Astrocyte (in vitro differentiated cells and primary cell): ENCODE measurements at regions not wholly inside any gene's neighbourhood (a gene's known extent, or its start where the extent isn't known, plus 50 kb on each side); places are given as distances from the start of the nearest gene placed in this dataset.

ENCODE experiments used
- DNase-seq: peaks from one replicate; pipeline ENCODE4 v3.0.0-alpha.2; 2010; ENCODE audit warnings: low read depth
- FAIRE-seq: peaks from 2 replicates; lab custom pipeline; 2011; peaks lifted over from hg19 to GRCh38; lab: Jason Lieb, UNC
- H2AFZ ChIP-seq: 2 replicates; pipeline ENCODE4 v1.6.0; 2012; ENCODE audit warnings: low read depth, low read length, inconsistent platforms
- H3K27ac ChIP-seq: 2 replicates; pipeline ENCODE4 v1.5.1; 2011; ENCODE audit warnings: low read depth, low read length, inconsistent platforms
- H3K27me3 ChIP-seq: 2 replicates; pipeline ENCODE4 v1.6.0; 2011; ENCODE audit warnings: low read length, inconsistent platforms; ENCODE audit not compliant: insufficient read depth
- H3K36me3 ChIP-seq: 2 replicates; pipeline ENCODE4 v1.5.1; 2011; ENCODE audit warnings: low read length, inconsistent platforms; ENCODE audit not compliant: insufficient read depth
- H3K4me1 ChIP-seq: 2 replicates; pipeline ENCODE4 v1.5.1; 2011; ENCODE audit warnings: low read length, inconsistent platforms; ENCODE audit not compliant: insufficient read depth
- H3K4me2 ChIP-seq: 2 replicates; pipeline ENCODE4 v1.6.0; 2012; ENCODE audit warnings: low read length, inconsistent platforms
- H3K4me3 ChIP-seq: 2 replicates; pipeline ENCODE4 v1.5.1; 2011; ENCODE audit warnings: low read depth, mild to moderate bottlenecking, low read length, inconsistent platforms; ENCODE audit not compliant: insufficient read depth
- H3K79me2 ChIP-seq: 2 replicates; pipeline ENCODE4 v1.6.0; 2012; ENCODE audit warnings: mild to moderate bottlenecking, low read length, inconsistent platforms; ENCODE audit not compliant: insufficient read depth
- H3K9ac ChIP-seq: 2 replicates; pipeline ENCODE4 v1.6.0; 2012; ENCODE audit warnings: mild to moderate bottlenecking, low read length, inconsistent platforms
- H3K9me3 ChIP-seq: 2 replicates; pipeline ENCODE4 v1.5.1; 2012; ENCODE audit warnings: low read depth, mild to moderate bottlenecking, low read length, inconsistent platforms; ENCODE audit not compliant: insufficient read depth
- H4K20me1 ChIP-seq: 2 replicates; pipeline ENCODE4 v1.6.0; 2012; ENCODE audit warnings: low read length, inconsistent platforms; ENCODE audit not compliant: insufficient read depth
- H3K27ac Mint-ChIP-seq: one replicate; pipeline ENCODE4 v1.8.0; 2021; ENCODE audit warnings: mild to moderate bottlenecking, mixed read lengths; ENCODE audit not compliant: unreplicated experiment
- H3K27me3 Mint-ChIP-seq: one replicate; pipeline ENCODE4 v1.8.0; 2021; ENCODE audit warnings: low read depth, mixed read lengths; ENCODE audit not compliant: unreplicated experiment
- H3K36me3 Mint-ChIP-seq: one replicate; pipeline ENCODE4 v1.8.0; 2021; ENCODE audit warnings: low read depth, mixed read lengths; ENCODE audit not compliant: unreplicated experiment
- H3K4me1 Mint-ChIP-seq: one replicate; pipeline ENCODE4 v1.8.0; 2021; ENCODE audit warnings: low read depth, mixed read lengths; ENCODE audit not compliant: unreplicated experiment
- H3K4me3 Mint-ChIP-seq: one replicate; pipeline ENCODE4 v1.8.0; 2021; ENCODE audit warnings: mild to moderate bottlenecking, moderate library complexity, mixed read lengths; ENCODE audit not compliant: unreplicated experiment
- H3K9me3 Mint-ChIP-seq: one replicate; pipeline ENCODE4 v1.8.0; 2021; ENCODE audit warnings: mild to moderate bottlenecking, mixed read lengths; ENCODE audit not compliant: unreplicated experiment
- EZH2 ChIP-seq: IDR thresholded peaks from 2 replicates; pipeline ENCODE4 v1.6.1; 2012; ENCODE audit warnings: mild to moderate bottlenecking, low read length, inconsistent platforms; ENCODE audit not compliant: insufficient read depth
- TF ChIP-seq, protein P1 (sequence below): IDR thresholded peaks from 2 replicates; pipeline ENCODE4 v1.5.1; 2011; ENCODE audit warnings: low read depth, mild to moderate bottlenecking, inconsistent platforms, low read length, moderate library complexity; ENCODE audit not compliant: insufficient read depth

DNA sequence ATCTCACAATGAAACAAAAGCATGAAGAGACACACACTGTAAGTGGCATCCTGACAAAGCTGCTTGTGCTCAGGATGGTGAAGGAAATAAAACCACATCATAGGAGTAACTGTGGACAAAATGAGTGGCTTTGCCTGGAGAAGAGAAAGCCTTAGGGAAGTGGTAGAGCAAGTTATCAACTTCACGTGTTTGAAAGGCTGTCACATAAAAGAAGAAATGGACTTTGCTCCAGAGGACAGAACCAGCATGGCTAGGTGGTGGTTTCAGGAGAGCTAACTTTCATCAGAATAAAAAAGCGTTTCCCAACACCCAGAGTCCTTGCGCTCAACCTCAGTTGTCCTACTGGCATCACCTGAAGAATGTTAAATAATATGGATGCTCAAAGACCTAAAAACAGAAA is 139.9 kb downstream of the SETD4 start:
- Histone ChIP-seq H3K27me3 (no peaks in the 10 kb centered on the region), H3K4me3 (no peak overlapping the region), H2AFZ (no peak overlapping the region), H4K20me1 (no peaks in the 10 kb centered on the region), H3K79me2 (no peaks in the 10 kb centered on the region), H3K4me2 (no peak overlapping the region), H3K27ac (no peak overlapping the region), H3K9ac (no peak overlapping the region), H3K36me3 (no peaks in the 10 kb centered on the region), H3K9me3 (no peaks in the 10 kb centered on the region), H3K4me1 (peaks cover 19% of the 10 kb centered on the region)
- H3K27me3 Mint-ChIP-seq: no peaks in the 10 kb centered on the region
- no peaks in the 10 kb centered on the region for H3K36me3 Mint-ChIP-seq
- H3K27ac Mint-ChIP-seq: no peak overlapping the region
- no peak for TF ChIP-seq EZH2
- TF ChIP-seq, protein P1, sequence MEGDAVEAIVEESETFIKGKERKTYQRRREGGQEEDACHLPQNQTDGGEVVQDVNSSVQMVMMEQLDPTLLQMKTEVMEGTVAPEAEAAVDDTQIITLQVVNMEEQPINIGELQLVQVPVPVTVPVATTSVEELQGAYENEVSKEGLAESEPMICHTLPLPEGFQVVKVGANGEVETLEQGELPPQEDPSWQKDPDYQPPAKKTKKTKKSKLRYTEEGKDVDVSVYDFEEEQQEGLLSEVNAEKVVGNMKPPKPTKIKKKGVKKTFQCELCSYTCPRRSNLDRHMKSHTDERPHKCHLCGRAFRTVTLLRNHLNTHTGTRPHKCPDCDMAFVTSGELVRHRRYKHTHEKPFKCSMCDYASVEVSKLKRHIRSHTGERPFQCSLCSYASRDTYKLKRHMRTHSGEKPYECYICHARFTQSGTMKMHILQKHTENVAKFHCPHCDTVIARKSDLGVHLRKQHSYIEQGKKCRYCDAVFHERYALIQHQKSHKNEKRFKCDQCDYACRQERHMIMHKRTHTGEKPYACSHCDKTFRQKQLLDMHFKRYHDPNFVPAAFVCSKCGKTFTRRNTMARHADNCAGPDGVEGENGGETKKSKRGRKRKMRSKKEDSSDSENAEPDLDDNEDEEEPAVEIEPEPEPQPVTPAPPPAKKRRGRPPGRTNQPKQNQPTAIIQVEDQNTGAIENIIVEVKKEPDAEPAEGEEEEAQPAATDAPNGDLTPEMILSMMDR: no peak
- H3K4me1 Mint-ChIP-seq: peaks cover 19% of the 10 kb centered on the region
- no peak overlapping the region for H3K4me3 Mint-ChIP-seq
- DNase-seq (no peak), FAIRE-seq (no peak)
- H3K9me3 Mint-ChIP-seq: peaks cover 3% of the 10 kb centered on the region

DNA sequence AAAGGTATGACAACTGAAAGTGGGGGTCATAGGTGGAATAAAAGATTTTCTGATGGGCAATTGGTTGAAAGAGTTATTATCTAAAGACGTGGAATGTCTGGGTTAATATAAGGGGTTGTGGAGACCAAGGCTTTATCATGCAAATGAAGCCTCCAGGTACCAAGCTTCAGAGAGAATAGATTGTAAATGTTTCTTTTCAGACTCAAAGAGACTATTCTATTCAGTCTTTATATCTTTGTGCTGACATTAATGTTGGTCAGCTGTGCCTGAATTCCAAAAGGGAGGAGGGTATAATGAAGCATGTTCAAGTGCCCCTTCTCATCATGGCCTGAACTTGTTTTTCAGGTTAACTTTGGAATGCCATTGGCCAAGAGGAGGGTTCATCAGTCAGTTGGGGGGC is 145.3 kb downstream of the SETD4 start:
- Histone ChIP-seq H3K79me2 (no peaks in the 10 kb centered on the region), H3K27me3 (no peaks in the 10 kb centered on the region), H3K9ac (no peak overlapping the region), H3K36me3 (no peaks in the 10 kb centered on the region), H4K20me1 (no peaks in the 10 kb centered on the region), H3K4me1 (no peaks in the 10 kb centered on the region), H3K4me2 (no peak overlapping the region), H3K4me3 (no peak overlapping the region), H2AFZ (no peak overlapping the region), H3K27ac (no peak overlapping the region), H3K9me3 (no peaks in the 10 kb centered on the region)
- Mint-ChIP-seq H3K27me3 (no peaks in the 10 kb centered on the region), H3K4me1 (no peaks in the 10 kb centered on the region), H3K4me3 (no peak overlapping the region), H3K9me3 (no peaks in the 10 kb centered on the region), H3K27ac (no peak overlapping the region), H3K36me3 (no peaks in the 10 kb centered on the region)
- FAIRE-seq (no peak), DNase-seq (no peak)
- TF ChIP-seq, protein P1: no peak
- TF ChIP-seq EZH2: no peak

DNA sequence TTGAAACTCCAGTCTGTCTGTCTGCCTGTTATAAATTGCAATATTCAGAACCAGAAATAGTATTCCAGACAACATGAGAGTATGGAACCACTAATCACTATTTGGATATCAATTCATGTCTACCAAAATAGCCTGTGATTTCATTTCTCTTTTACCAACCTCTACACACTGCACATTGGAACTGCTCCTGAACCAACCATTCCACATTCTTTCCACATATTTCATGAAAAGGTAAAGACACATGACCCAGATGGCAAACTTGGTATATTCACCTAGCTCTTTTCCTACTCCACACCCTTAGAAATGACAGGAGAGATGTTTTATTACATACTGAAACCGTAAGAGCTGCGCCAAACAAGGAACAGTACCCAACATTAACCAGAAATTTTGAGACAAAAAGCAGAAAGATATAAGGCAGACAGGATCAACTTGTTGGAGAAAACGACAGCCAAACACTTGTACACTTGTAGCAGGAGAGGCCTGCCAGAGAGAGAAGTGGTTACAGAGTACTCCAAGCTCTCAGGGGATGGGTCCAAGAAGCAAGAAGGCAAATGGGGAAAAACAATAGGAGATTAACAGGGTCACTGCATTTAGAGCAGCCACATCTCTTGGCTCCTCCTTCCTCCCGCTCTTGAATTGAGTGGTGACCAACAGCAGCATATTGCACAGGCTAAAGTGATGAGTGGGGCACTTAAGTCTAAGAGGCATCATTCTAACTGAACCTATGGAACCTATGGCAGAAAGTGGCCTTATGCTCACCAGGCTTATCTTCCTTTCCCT is 148.7 kb downstream of the SETD4 start:
- H3K4me1 ChIP-seq: peaks cover 4% of the 10 kb centered on the region
- DNase-seq (no peak), FAIRE-seq (peak; percentile 69)
- no peak overlapping the region for H3K4me2 ChIP-seq
- no peak overlapping the region for H3K4me3 ChIP-seq
- Mint-ChIP-seq H3K4me1 (peaks cover 4% of the 10 kb centered on the region), H3K4me3 (no peak overlapping the region), H3K27me3 (no peaks in the 10 kb centered on the region), H3K27ac (no peak overlapping the region), H3K36me3 (no peaks in the 10 kb centered on the region), H3K9me3 (no peaks in the 10 kb centered on the region)
- no peaks in the 10 kb centered on the region for H3K9me3 ChIP-seq
- no peak overlapping the region for H2AFZ ChIP-seq
- no peaks in the 10 kb centered on the region for H3K79me2 ChIP-seq
- no peak overlapping the region for H3K9ac ChIP-seq
- no peaks in the 10 kb centered on the region for H3K36me3 ChIP-seq
- H3K27me3 ChIP-seq: no peaks in the 10 kb centered on the region
- H3K27ac ChIP-seq: no peak overlapping the region
- H4K20me1 ChIP-seq: no peaks in the 10 kb centered on the region
- TF ChIP-seq, protein P1: no peak
